Kidney (tissue), 13 donors: ENCODE measurements at regions not wholly inside any gene's neighbourhood (a gene's known extent, or its start where the extent isn't known, plus 50 kb on each side); places are given as distances from the start of the nearest gene placed in this dataset.
"Not testable (repeated sequence)": the region's sequence is repeated elsewhere in the genome, so short reads cannot be mapped to it uniquely, and the experiment has no call there.

Experiments used
- DNase-seq, 5 donors: peaks; one replicate each; pipeline ENCODE4 v3.0.0-alpha.2; 2013 to 2020
- FAIRE-seq: peaks from 2 replicates; lab custom pipeline; 2012; peaks lifted over from hg19 to GRCh38; lab: Jason Lieb, UNC
- H3K27ac ChIP-seq, 2 donors: one replicate each; pipeline ENCODE4 v1.7.0; 2013; ENCODE audit warnings: low read depth in 2 of 2, low read length in 2 of 2, inconsistent platforms in 1 of 2
- H3K27me3 ChIP-seq: one replicate; pipeline ENCODE4 v1.7.1; 2013; ENCODE audit warnings: low read length, inconsistent platforms; ENCODE audit not compliant: control insufficient read depth, insufficient read depth
- H3K36me3 ChIP-seq, 3 donors: one replicate each; pipeline versions ENCODE4 v1.7.0 to v1.7.1; 2013; ENCODE audit warnings: low read length in 3 of 3, control low read depth in 1 of 3, inconsistent platforms in 1 of 3; ENCODE audit not compliant: insufficient read depth in 3 of 3, control insufficient read depth in 2 of 3
- H3K4me1 ChIP-seq, 3 donors: one replicate each; pipeline versions ENCODE4 v1.7.0 to v1.7.1; 2013; ENCODE audit warnings: low read length in 3 of 3, inconsistent platforms in 1 of 3, low read depth in 1 of 3; ENCODE audit not compliant: control insufficient read depth in 2 of 3, insufficient read depth in 2 of 3
- H3K4me3 ChIP-seq, 3 donors: one replicate each; pipeline versions ENCODE4 v1.7.0 to v1.8.1; 2013; ENCODE audit warnings: low read length in 3 of 3, control low read depth in 1 of 3, inconsistent platforms in 1 of 3
- H3K9ac ChIP-seq, 3 donors: one replicate each; pipeline versions ENCODE4 v1.7.0 to v1.7.1; 2013; ENCODE audit warnings: low read length in 3 of 3, control low read depth in 1 of 3, inconsistent platforms in 1 of 3
- H3K9me3 ChIP-seq, 3 donors: one replicate each; pipeline versions ENCODE4 v1.7.0 to v1.7.1; 2013; ENCODE audit warnings: low read length in 3 of 3, control low read depth in 1 of 3, inconsistent platforms in 1 of 3; ENCODE audit not compliant: control insufficient read depth in 2 of 3, insufficient read depth in 1 of 3
- intact Hi-C: fragments of 100-400 bp; cut with DNase I; formaldehyde crosslinking; loops from one replicate; pipeline ENCODE4 v1.11.1; 2022
- TF ChIP-seq, protein P1 (sequence below): IDR thresholded peaks from 3 replicates; pipeline ENCODE4 v1.5.1; 2012; ENCODE audit warnings: mild to moderate bottlenecking, moderate library complexity, borderline replicate concordance; ENCODE audit not compliant: insufficient read depth; ENCODE audit errors: extremely low read depth
- donor health status: control.
- donor health status: control.
- donor health status: control.
- donor health status: control.
- donor health status: control.
- donor health status: DM: yes; HTN: yes; CAD: no.
- donor health status: Normal renal cell carcinoma (clear cell type).

DNA sequence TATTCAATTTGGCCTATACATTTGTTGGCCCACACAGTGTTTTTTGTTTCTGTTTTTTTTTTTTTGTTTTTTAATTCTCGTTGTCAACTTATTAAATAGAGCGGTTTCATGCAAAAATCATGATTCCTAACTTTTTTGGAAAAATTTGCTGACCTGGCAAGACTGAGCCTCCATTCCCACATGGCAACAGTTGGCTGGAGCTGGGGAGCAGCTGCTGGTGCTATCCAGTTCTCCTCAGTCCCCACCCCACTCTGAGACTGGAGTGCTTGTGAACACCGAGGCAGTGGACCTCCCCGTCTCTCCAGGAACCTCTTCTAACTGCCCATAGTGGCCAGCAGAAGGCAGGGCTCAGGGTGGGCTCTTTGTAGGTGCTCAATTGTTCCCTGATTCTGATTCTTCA, 95.7 kb upstream of the OTUD4 start:
- no peak overlapping the region for H3K4me3 ChIP-seq
- FAIRE-seq: no peak
- H3K9me3 ChIP-seq: no peaks in the 10 kb centered on the region
- H3K36me3 ChIP-seq: no peaks in the 10 kb centered on the region
- DNase-seq: no peak
- H3K27ac ChIP-seq: no peak overlapping the region
- intact Hi-C loops: no loop called here
- TF ChIP-seq, protein P1, sequence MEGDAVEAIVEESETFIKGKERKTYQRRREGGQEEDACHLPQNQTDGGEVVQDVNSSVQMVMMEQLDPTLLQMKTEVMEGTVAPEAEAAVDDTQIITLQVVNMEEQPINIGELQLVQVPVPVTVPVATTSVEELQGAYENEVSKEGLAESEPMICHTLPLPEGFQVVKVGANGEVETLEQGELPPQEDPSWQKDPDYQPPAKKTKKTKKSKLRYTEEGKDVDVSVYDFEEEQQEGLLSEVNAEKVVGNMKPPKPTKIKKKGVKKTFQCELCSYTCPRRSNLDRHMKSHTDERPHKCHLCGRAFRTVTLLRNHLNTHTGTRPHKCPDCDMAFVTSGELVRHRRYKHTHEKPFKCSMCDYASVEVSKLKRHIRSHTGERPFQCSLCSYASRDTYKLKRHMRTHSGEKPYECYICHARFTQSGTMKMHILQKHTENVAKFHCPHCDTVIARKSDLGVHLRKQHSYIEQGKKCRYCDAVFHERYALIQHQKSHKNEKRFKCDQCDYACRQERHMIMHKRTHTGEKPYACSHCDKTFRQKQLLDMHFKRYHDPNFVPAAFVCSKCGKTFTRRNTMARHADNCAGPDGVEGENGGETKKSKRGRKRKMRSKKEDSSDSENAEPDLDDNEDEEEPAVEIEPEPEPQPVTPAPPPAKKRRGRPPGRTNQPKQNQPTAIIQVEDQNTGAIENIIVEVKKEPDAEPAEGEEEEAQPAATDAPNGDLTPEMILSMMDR: no peak
- no peak overlapping the region for H3K9ac ChIP-seq
- no peaks in the 10 kb centered on the region for H3K4me1 ChIP-seq
- no peaks in the 10 kb centered on the region for H3K27me3 ChIP-seq

DNA sequence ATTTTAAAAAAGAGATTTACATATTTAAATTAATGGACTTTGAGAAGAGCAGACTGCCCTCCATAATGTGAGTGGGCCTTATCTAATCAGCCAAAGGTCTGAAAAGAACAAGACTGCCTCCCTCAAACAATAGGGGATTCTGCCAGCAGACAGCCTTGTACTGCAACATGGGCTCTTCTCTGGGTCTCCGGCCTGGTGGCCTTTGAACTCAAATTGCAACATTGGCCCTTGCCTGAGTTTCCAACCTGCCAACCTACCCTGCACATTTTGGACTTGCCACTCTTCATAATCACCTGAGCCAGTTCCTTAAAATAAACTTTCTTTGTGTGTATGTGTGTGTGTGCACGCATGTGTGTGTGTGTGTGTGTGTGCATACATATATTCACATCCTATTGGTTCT, 90.8 kb upstream of the OTUD4 start:
- no peak overlapping the region for H3K9ac ChIP-seq
- H3K9me3 ChIP-seq: no peaks in the 10 kb centered on the region
- intact Hi-C loops: no loop called here
- FAIRE-seq: no peak
- DNase-seq: no peak
- H3K27me3 ChIP-seq: no peaks in the 10 kb centered on the region
- H3K36me3 ChIP-seq: no peaks in the 10 kb centered on the region
- TF ChIP-seq, protein P1: no peak
- no peak overlapping the region for H3K4me3 ChIP-seq
- H3K27ac ChIP-seq: no peak overlapping the region
- no peaks in the 10 kb centered on the region for H3K4me1 ChIP-seq

DNA sequence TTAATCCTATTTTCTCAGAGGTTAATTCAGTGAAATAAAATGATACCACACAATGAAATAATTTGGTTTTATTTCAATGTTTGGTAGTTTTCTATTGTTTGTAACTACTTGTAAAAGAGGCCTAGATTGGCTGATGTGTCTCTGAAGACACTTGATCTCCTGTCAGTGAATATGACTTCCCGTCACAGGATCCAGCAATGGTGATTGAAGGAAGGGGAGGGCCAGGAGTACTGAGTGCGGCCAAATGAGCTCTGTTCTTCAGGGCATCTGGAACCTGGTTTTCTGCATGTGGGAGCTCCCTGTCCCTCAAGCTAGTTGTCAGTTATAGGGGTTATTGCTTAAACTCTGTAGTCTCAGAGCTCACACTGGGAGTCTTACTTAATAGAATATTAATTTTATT, 86.5 kb upstream of the OTUD4 start:
- TF ChIP-seq, protein P1: no peak
- FAIRE-seq (no peak), DNase-seq (no peak)
- Histone ChIP-seq H3K27me3 (no peaks in the 10 kb centered on the region), H3K27ac (no peak overlapping the region), H3K9ac (no peak overlapping the region), H3K4me3 (no peak overlapping the region), H3K9me3 (no peaks in the 10 kb centered on the region), H3K36me3 (no peaks in the 10 kb centered on the region), H3K4me1 (no peaks in the 10 kb centered on the region)
- intact Hi-C loops: no loop called here

DNA sequence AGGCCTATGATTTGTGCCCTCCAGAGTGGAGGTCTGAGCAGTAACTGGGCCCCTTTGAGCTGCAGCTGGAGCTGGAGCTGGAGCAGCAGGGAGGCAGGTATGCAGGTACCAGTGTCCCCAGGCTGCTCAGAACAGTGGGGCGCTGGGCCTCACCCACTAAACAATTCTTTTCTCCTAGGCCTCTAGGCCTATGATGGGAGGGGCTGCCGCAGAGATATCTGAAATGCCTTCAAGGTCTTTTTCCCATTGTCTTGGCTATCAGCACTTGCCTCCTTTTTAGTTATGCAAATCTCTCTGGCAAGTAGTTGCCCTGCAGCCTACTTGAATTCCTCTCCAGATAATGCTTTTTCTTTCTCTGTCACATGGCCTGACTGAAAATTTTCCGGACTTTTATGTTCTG, 79.7 kb upstream of the OTUD4 start:
- TF ChIP-seq, protein P1: no peak
- Histone ChIP-seq H3K9me3 (peaks cover 0 to 3% (median 2%) of the 10 kb centered on the region in 3 donors), H3K36me3 (no peaks in the 10 kb centered on the region), H3K9ac (no peak overlapping the region), H3K27ac (no peak overlapping the region), H3K4me3 (no peak overlapping the region), H3K4me1 (no peaks in the 10 kb centered on the region), H3K27me3 (no peaks in the 10 kb centered on the region)
- no peak for FAIRE-seq
- DNase-seq: no peak
- intact Hi-C loops: no loop called here

DNA sequence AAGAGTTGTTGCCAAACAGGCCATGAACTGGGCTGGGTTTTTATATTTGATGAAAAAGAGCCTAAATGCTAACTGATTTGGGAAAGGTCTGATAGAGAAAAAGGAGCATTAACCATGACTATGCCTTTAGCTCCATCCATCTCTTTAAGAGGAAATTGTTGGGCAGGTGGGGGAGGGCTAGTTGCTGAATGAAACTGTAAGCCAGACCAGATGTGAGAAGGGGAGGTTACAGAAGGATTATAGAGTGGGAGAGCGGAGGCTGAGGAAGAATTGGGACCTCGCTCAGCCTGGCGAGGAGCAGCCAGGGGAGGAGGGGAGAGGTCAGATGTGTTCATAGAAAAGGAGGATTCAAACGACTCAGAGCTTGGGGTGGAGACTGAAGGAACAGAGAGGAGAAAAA, 74.9 kb upstream of the OTUD4 start:
- H3K9ac ChIP-seq, H3K27me3 ChIP-seq, H3K9me3 ChIP-seq, H3K27ac ChIP-seq, H3K4me3 ChIP-seq, H3K36me3 ChIP-seq, intact Hi-C loops, H3K4me1 ChIP-seq, DNase-seq, FAIRE-seq: not testable (repeated sequence)
